H1 (cell line): ENCODE measurements at regions not wholly inside any gene's neighbourhood (a gene's known extent, or its start where the extent isn't known, plus 50 kb on each side); places are given as distances from the start of the nearest gene placed in this dataset.

Experiments used
- BRCA1 ChIP-seq: IDR thresholded peaks from 2 replicates; pipeline ENCODE4 v1.6.1; 2012; ENCODE audit warnings: low read depth, low read length, improper control_type of control experiment
- CBX5 ChIP-seq: fragments of 300-800, 300-1000 bp; sonication (generic); IDR thresholded peaks from 2 replicates; pipeline ENCODE4 v1.7.1; 2016; ENCODE audit warnings: antibody characterized with exemption, low read length, low read depth
- CREB1 ChIP-seq: IDR thresholded peaks from 2 replicates; pipeline ENCODE4 v1.6.1; 2012; ENCODE audit warnings: inconsistent platforms
- JUND ChIP-seq: IDR thresholded peaks from 2 replicates; pipeline ENCODE4 v1.6.1; 2011; ENCODE audit warnings: mild to moderate bottlenecking, improper control_type of control experiment, low read length
- POU5F1 ChIP-seq: IDR thresholded peaks from 2 replicates; pipeline ENCODE4 v1.6.1; 2011; ENCODE audit warnings: low read depth, mild to moderate bottlenecking, low read length, moderate library complexity
- SP1 ChIP-seq: IDR thresholded peaks from 2 replicates; pipeline ENCODE4 v1.6.1; 2011; ENCODE audit warnings: low read depth, low read length
- TF ChIP-seq, protein P1 (sequence below): fragments of 300-600 bp; sonication (generic); IDR thresholded peaks from 2 replicates; pipeline ENCODE4 v1.7.1; 2012; ENCODE audit warnings: low read length, moderate library complexity, mild to moderate bottlenecking, inconsistent platforms; ENCODE audit not compliant: insufficient replicate concordance

DNA sequence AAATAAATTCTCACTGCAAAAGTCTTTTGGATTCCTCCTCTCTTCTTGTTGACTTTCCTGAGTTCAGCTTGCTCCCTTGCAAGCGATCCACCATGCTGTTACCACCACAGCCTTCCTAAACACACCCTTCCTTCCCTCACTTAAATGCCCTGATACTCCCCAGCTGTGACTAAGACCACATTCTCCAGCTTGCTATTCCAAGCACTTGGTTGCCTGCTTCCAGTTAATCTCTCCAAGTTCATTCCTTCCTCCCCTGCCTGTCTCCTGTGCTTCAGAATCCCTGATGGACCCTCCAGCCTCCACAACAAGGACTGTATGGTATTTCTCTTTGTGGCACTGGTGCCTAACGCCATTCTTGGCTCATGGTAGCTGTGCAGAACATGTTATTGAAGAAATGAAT, 603.9 kb upstream of the CADM1 start (continued):
- TF ChIP-seq CBX5, result no peak
- no peak for TF ChIP-seq SP1
- TF ChIP-seq BRCA1, result no peak
- TF ChIP-seq CREB1, result no peak
- TF ChIP-seq, protein P1, sequence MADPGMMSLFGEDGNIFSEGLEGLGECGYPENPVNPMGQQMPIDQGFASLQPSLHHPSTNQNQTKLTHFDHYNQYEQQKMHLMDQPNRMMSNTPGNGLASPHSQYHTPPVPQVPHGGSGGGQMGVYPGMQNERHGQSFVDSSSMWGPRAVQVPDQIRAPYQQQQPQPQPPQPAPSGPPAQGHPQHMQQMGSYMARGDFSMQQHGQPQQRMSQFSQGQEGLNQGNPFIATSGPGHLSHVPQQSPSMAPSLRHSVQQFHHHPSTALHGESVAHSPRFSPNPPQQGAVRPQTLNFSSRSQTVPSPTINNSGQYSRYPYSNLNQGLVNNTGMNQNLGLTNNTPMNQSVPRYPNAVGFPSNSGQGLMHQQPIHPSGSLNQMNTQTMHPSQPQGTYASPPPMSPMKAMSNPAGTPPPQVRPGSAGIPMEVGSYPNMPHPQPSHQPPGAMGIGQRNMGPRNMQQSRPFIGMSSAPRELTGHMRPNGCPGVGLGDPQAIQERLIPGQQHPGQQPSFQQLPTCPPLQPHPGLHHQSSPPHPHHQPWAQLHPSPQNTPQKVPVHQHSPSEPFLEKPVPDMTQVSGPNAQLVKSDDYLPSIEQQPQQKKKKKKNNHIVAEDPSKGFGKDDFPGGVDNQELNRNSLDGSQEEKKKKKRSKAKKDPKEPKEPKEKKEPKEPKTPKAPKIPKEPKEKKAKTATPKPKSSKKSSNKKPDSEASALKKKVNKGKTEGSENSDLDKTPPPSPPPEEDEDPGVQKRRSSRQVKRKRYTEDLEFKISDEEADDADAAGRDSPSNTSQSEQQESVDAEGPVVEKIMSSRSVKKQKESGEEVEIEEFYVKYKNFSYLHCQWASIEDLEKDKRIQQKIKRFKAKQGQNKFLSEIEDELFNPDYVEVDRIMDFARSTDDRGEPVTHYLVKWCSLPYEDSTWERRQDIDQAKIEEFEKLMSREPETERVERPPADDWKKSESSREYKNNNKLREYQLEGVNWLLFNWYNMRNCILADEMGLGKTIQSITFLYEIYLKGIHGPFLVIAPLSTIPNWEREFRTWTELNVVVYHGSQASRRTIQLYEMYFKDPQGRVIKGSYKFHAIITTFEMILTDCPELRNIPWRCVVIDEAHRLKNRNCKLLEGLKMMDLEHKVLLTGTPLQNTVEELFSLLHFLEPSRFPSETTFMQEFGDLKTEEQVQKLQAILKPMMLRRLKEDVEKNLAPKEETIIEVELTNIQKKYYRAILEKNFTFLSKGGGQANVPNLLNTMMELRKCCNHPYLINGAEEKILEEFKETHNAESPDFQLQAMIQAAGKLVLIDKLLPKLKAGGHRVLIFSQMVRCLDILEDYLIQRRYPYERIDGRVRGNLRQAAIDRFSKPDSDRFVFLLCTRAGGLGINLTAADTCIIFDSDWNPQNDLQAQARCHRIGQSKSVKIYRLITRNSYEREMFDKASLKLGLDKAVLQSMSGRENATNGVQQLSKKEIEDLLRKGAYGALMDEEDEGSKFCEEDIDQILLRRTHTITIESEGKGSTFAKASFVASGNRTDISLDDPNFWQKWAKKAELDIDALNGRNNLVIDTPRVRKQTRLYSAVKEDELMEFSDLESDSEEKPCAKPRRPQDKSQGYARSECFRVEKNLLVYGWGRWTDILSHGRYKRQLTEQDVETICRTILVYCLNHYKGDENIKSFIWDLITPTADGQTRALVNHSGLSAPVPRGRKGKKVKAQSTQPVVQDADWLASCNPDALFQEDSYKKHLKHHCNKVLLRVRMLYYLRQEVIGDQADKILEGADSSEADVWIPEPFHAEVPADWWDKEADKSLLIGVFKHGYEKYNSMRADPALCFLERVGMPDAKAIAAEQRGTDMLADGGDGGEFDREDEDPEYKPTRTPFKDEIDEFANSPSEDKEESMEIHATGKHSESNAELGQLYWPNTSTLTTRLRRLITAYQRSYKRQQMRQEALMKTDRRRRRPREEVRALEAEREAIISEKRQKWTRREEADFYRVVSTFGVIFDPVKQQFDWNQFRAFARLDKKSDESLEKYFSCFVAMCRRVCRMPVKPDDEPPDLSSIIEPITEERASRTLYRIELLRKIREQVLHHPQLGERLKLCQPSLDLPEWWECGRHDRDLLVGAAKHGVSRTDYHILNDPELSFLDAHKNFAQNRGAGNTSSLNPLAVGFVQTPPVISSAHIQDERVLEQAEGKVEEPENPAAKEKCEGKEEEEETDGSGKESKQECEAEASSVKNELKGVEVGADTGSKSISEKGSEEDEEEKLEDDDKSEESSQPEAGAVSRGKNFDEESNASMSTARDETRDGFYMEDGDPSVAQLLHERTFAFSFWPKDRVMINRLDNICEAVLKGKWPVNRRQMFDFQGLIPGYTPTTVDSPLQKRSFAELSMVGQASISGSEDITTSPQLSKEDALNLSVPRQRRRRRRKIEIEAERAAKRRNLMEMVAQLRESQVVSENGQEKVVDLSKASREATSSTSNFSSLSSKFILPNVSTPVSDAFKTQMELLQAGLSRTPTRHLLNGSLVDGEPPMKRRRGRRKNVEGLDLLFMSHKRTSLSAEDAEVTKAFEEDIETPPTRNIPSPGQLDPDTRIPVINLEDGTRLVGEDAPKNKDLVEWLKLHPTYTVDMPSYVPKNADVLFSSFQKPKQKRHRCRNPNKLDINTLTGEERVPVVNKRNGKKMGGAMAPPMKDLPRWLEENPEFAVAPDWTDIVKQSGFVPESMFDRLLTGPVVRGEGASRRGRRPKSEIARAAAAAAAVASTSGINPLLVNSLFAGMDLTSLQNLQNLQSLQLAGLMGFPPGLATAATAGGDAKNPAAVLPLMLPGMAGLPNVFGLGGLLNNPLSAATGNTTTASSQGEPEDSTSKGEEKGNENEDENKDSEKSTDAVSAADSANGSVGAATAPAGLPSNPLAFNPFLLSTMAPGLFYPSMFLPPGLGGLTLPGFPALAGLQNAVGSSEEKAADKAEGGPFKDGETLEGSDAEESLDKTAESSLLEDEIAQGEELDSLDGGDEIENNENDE, result no peak
- TF ChIP-seq POU5F1, result no peak
- TF ChIP-seq JUND, result no peak
